Heart right ventricle (tissue), 16 donors: ENCODE measurements at regions not wholly inside any gene's neighbourhood (a gene's known extent, or its start where the extent isn't known, plus 50 kb on each side); places are given as distances from the start of the nearest gene placed in this dataset.

Source experiments
- ATAC-seq, 8 donors: fragments of 200-7000 bp; cut with Tn5 transposase; one replicate each; pipeline ENCODE4 v1.9.1; 2020; ENCODE audit warnings: mild to moderate bottlenecking in 8 of 8, moderate library complexity in 8 of 8, moderate number of reproducible peaks in 1 of 8
- DNase-seq, 2 donors: peaks; one replicate each; pipeline ENCODE4 v3.0.0-alpha.2; 2020
- H3K27ac ChIP-seq, 10 donors: fragments of 200-600 bp; sonication (generic) in 2 of 10; one replicate each; pipeline versions ENCODE4 v1.5.0 to v1.8.0; 2020 to 2022; ENCODE audit warnings: mild to moderate bottlenecking in 3 of 10
- H3K27me3 ChIP-seq, 7 donors: fragments of 200-600 bp; one replicate each; pipeline ENCODE4 v1.8.0; 2021 to 2022; ENCODE audit warnings: mild to moderate bottlenecking in 2 of 7
- H3K36me3 ChIP-seq, 9 donors: fragments of 200-600 bp; sonication (generic) in 1 of 9; one replicate each; pipeline versions ENCODE4 v1.5.0 to v1.8.0; 2020 to 2022; ENCODE audit warnings: mild to moderate bottlenecking in 2 of 9
- H3K4me1 ChIP-seq, 9 donors: fragments of 200-600 bp; sonication (generic) in 1 of 9; one replicate each; pipeline versions ENCODE4 v1.5.0 to v1.8.0; 2020 to 2022; ENCODE audit warnings: mild to moderate bottlenecking in 4 of 9
- H3K4me3 ChIP-seq, 10 donors: fragments of 200-600 bp; sonication (generic) in 2 of 10; one replicate each; pipeline versions ENCODE4 v1.5.0 to v1.8.0; 2020 to 2022; ENCODE audit warnings: mild to moderate bottlenecking in 7 of 10, moderate library complexity in 2 of 10
- H3K9me3 ChIP-seq, 11 donors: fragments of 200-600 bp in 10 of 11; sonication (generic) in 2 of 11; one replicate each; pipeline versions ENCODE4 v1.5.0 to v1.8.0; 2013 to 2022; ENCODE audit warnings: mild to moderate bottlenecking in 2 of 11, control low read depth in 1 of 11, moderate library complexity in 1 of 11
- CTCF ChIP-seq, 9 donors: fragments of 200-600 bp; sonication (generic) in 2 of 9; IDR thresholded peaks; one replicate each; pipeline versions ENCODE4 v1.5.0 to v1.8.0; 2021 to 2022; ENCODE audit warnings: antibody characterized with exemption in 9 of 9, mild to moderate bottlenecking in 5 of 9, moderate library complexity in 1 of 9
- WGBS, 2 donors: extraction: QIAGEN DNeasy Blood & Tissue Kit; methylation state at CpG; one replicate each; pipeline ENCODE4 v1.1.7; 2013; ENCODE audit warnings: inconsistent platforms in 1 of 2; 5-methylcytosine and 5-hydroxymethylcytosine counted together
- intact Hi-C, 10 donors: fragments of 100-400 bp; cut with DNase I; formaldehyde crosslinking; loops; one replicate each; pipeline versions ENCODE4 v1.11.1 to v1.14.2; 2022
- donor health status: Arrhythmogenic right ventricular cardiomyopathy.
- donor health status: ischemic (EF 13 %, LVEDD 7.1; RV severe dilation, severe dysfunction).
- donor health status: healthy with polysubstance abuse.
- donor health status: DM: no; HTN: yes; CAD: no.
- donor health status: DM: no; HTN: no; CAD: no.
- donor health status: ischemic (EF 25% LVEDD 6.9; RV normal size, moderate dysfunction).
- donor health status: ischemic (EF 25% LVEDD 5.7; RV mildly dilated, moderate dysfunction).
- donor health status: healthy.
- donor health status: DM: yes; HTN: yes; CAD: no.
- donor health status: Ischemic cardiomyopathy.
- donor health status: ischemic (EF 35%, LVEDD 5.7; RV mildly dilated, moderate dysfunction).
- donor health status: nonischemic (EF 11% LVEDD 7.7; RV severe dilation, severe dysfunction).
- donor health status: DM: yes; HTN: yes; CAD: no.
- donor health status: PGD.
- donor health status: ischemic (EF 29% LVEDD 5.4; RV normal size, mild dysfunction).
- donor health status: nonischemic (EF 23%, LVEDD 6.1; RV moderate dilation, normal function).

- H3K27ac ChIP-seq, result no peak overlapping the region
- WGBS, 2 donors, result 78 to 90% methylated on average over 1 of the region's 1 CpG
- H3K4me1 ChIP-seq, result no peaks in the 10 kb centered on the region
- DNase-seq, result no peak
- no peak for ATAC-seq
- TF ChIP-seq CTCF (IDR thresholded peaks at IDR 0.05), result no peak
- H3K36me3 ChIP-seq, result no peaks in the 10 kb centered on the region
- no peak overlapping the region for H3K4me3 ChIP-seq
- intact Hi-C loops, result no loop called here
- H3K27me3 ChIP-seq, result peaks cover 0 to 42% (median 11%) of the 10 kb centered on the region in 7 donors
- no peaks in the 10 kb centered on the region for H3K9me3 ChIP-seq
Observed at GRCh38 chr11:116376054-116376453, 396.7 kb downstream of the BUD13 start.

GRCh38 chr11:116375221-116375620 is 397.6 kb downstream of the BUD13 start:
- Histone ChIP-seq H3K4me3 (no peak overlapping the region), H3K36me3 (no peaks in the 10 kb centered on the region), H3K27me3 (peaks cover 0 to 37% (median 13%) of the 10 kb centered on the region in 7 donors), H3K9me3 (no peaks in the 10 kb centered on the region), H3K4me1 (no peaks in the 10 kb centered on the region), H3K27ac (no peak overlapping the region)
- no peak for TF ChIP-seq CTCF (IDR thresholded peaks at IDR 0.05)
- ATAC-seq (no peak), DNase-seq (no peak)
- intact Hi-C loops, result no loop called here
- 88 to 95% methylated on average over 1 of the region's 1 CpG for WGBS, 2 donors

DNA sequence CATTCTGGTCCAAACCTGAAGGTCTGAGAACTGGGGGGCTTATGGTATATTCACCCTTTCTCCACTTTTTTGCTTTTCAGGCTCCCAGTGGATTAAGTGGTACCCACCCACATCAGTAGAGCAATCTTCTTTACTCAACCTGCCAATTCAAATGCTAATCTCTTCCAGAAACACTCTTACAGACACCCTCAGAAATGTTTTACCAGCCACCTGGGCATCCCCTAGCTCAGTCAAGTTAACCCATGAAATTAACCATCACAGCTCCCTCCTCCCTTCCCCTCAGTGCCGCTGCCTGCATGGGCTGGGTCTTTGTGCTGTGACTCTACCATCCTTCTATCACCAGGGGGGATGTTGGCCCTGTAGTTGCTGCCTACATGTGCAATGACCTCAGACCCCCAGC is 398.7 kb downstream of the BUD13 start:
- ATAC-seq, result no peak
- 88 to 95% methylated on average over 1 of the region's 1 CpG for WGBS, 2 donors
- no peaks in the 10 kb centered on the region for H3K9me3 ChIP-seq
- DNase-seq, result no peak
- no peaks in the 10 kb centered on the region for H3K36me3 ChIP-seq
- intact Hi-C loops, result no loop called here
- H3K27me3 ChIP-seq, result peaks cover 0 to 37% (median 15%) of the 10 kb centered on the region in 7 donors
- H3K4me1 ChIP-seq, result no peaks in the 10 kb centered on the region
- H3K4me3 ChIP-seq, result no peak overlapping the region
- TF ChIP-seq CTCF (IDR thresholded peaks at IDR 0.05), result no peak
- no peak overlapping the region for H3K27ac ChIP-seq

- Histone ChIP-seq H3K9me3 (no peaks in the 10 kb centered on the region), H3K36me3 (no peaks in the 10 kb centered on the region), H3K27me3 (peaks cover 0 to 43% (median 14%) of the 10 kb centered on the region in 7 donors), H3K27ac (no peak overlapping the region), H3K4me1 (no peaks in the 10 kb centered on the region), H3K4me3 (no peak overlapping the region)
- DNase-seq (no peak), ATAC-seq (no peak)
- intact Hi-C loops, result no loop called here
- WGBS, 2 donors, result 78 to 79% methylated on average over 10 of the region's 10 CpGs
- no peak for TF ChIP-seq CTCF (IDR thresholded peaks at IDR 0.05)
Observed at GRCh38 chr11:116373104-116373944, 399.5 kb downstream of the BUD13 start.
